HG03460 (cell line): ENCODE measurements at regions not wholly inside any gene's neighbourhood (a gene's known extent, or its start where the extent isn't known, plus 50 kb on each side); places are given as distances from the start of the nearest gene placed in this dataset.
A peak's percentile ranks its signal among the peaks of the same experiment; 100 is the strongest.

ENCODE experiments used
- ATAC-seq: cut with Tn5 transposase; IDR thresholded peaks from one replicate; pipeline ENCODE4 v1.9.1; 2021; ENCODE audit not compliant: unreplicated experiment

- ATAC-seq: no peak
Measured at GRCh38 chr20:23155141-23155590, 69.0 kb upstream of the CD93 start.

GRCh38 chr20:23153696-23154341 is 67.7 kb upstream of the CD93 start:
- no peak for ATAC-seq

GRCh38 chr20:23152902-23153301 is 66.8 kb upstream of the CD93 start:
- no peak for ATAC-seq

- ATAC-seq: no peak
Measured at GRCh38 chr20:23152308-23152892, 66.3 kb upstream of the CD93 start.

GRCh38 chr20:23151885-23152284 is 65.8 kb upstream of the CD93 start:
- ATAC-seq: no peak

- ATAC-seq: no peak
Measured at GRCh38 chr20:23151008-23151703, 65.0 kb upstream of the CD93 start.

- no peak for ATAC-seq
Measured at GRCh38 chr20:23150304-23151007, 64.3 kb upstream of the CD93 start.

GRCh38 chr20:23149623-23150279 is 63.6 kb upstream of the CD93 start:
- no peak for ATAC-seq

- no peak for ATAC-seq
Measured at GRCh38 chr20:23148731-23149570, 62.8 kb upstream of the CD93 start.

- ATAC-seq: peak; percentile 43
Measured at GRCh38 chr20:23147964-23148730, 62.0 kb upstream of the CD93 start.

- no peak for ATAC-seq
Measured at GRCh38 chr20:23147647-23147963, 61.5 kb upstream of the CD93 start.

GRCh38 chr20:23146857-23147637 is 60.9 kb upstream of the CD93 start:
- ATAC-seq: no peak

- ATAC-seq: no peak
Measured at GRCh38 chr20:23146181-23146580, 60.1 kb upstream of the CD93 start.

- no peak for ATAC-seq
Measured at GRCh38 chr20:23145281-23145700, 59.2 kb upstream of the CD93 start.

- no peak for ATAC-seq
Measured at GRCh38 chr20:23144856-23145255, 58.7 kb upstream of the CD93 start.

- ATAC-seq: no peak
Measured at GRCh38 chr20:23143986-23144690, 58.0 kb upstream of the CD93 start.

GRCh38 chr20:23143098-23143497 is 57.0 kb upstream of the CD93 start:
- no peak for ATAC-seq
